Esophagus muscularis mucosa (tissue), 4 donors: ENCODE measurements at regions not wholly inside any gene's neighbourhood (a gene's known extent, or its start where the extent isn't known, plus 50 kb on each side); places are given as distances from the start of the nearest gene placed in this dataset.

Source experiments
- DNase-seq: peaks from one replicate; pipeline ENCODE4 v3.0.0-alpha.2; 2017; ENCODE audit errors: extremely low spot score
- H3K27ac ChIP-seq, 4 donors: fragments of 200-600 bp; sonication (generic); replicated peaks in 1 of 4; 1 replicate in 3 of 4; 2 replicates in 1 of 4; pipeline ENCODE4 v1.5.1; 2016 to 2019; ENCODE audit warnings: mild to moderate bottlenecking in 1 of 4
- H3K27me3 ChIP-seq, 4 donors: fragments of 200-600 bp; sonication (generic); one replicate each; pipeline versions ENCODE4 v1.5.1 to v1.6.0; 2016 to 2019
- H3K36me3 ChIP-seq, 4 donors: fragments of 200-600 bp; sonication (generic); one replicate each; pipeline ENCODE4 v1.5.1; 2016 to 2019
- H3K4me1 ChIP-seq, 4 donors: fragments of 200-600 bp; sonication (generic); one replicate each; pipeline ENCODE4 v1.5.1; 2016 to 2019
- H3K4me3 ChIP-seq, 4 donors: fragments of 200-600 bp; sonication (generic); 1 replicate in 2 of 4; 2 replicates in 2 of 4; pipeline ENCODE4 v1.5.1; 2016 to 2019; ENCODE audit warnings: mild to moderate bottlenecking in 4 of 4, moderate library complexity in 1 of 4
- H3K9me3 ChIP-seq, 4 donors: fragments of 200-600 bp; sonication (generic); 1 replicate in 3 of 4; 2 replicates in 1 of 4; pipeline ENCODE4 v1.5.1; 2016 to 2019
- CTCF ChIP-seq, 3 experiments: fragments of 200-600 bp in 2 of 3; fragments of 450-650 bp in 1 of 3; sonication (generic) in 2 of 3; IDR thresholded peaks; one replicate each; pipeline ENCODE4 v1.5.1; 2017 to 2019; ENCODE audit warnings: antibody characterized with exemption in 3 of 3, mild to moderate bottlenecking in 2 of 3, moderate library complexity in 1 of 3
- EP300 ChIP-seq: sonication (generic); formaldehyde crosslinking; IDR thresholded peaks from one replicate; pipeline ENCODE4 v1.6.1; 2017; ENCODE audit warnings: antibody characterized with exemption
- POLR2A ChIP-seq: fragments of 450-650 bp; IDR thresholded peaks from one replicate; pipeline ENCODE4 v1.6.1; 2017; ENCODE audit warnings: antibody characterized with exemption, moderate library complexity, mild to moderate bottlenecking, low read depth
- POLR2AphosphoS5 ChIP-seq, 2 donors: sonication (generic); formaldehyde crosslinking; IDR thresholded peaks; one replicate each; pipeline ENCODE4 v1.6.1; 2017; ENCODE audit warnings: antibody characterized with exemption in 2 of 2
- WGBS: methylation state at CpG from one replicate; pipeline ENCODE4 v1.1.5; 2018; 5-methylcytosine and 5-hydroxymethylcytosine counted together
- intact Hi-C: fragments of 100-400 bp; cut with DNase I; formaldehyde crosslinking; loops from one replicate; pipeline ENCODE4 v1.15.1; 2023

- intact Hi-C loops, result no loop called here
- TF ChIP-seq POLR2AphosphoS5 (IDR thresholded peaks at IDR 0.05) (no peak), EP300 (no peak), CTCF (IDR thresholded peaks at IDR 0.05) (no peak), POLR2A (no peak)
- DNase-seq, result no peak
- Histone ChIP-seq H3K4me1 (no peaks in the 10 kb centered on the region), H3K4me3 (no peak overlapping the region), H3K9me3 (peaks cover 0 to 21% (median 12%) of the 10 kb centered on the region in 4 donors), H3K36me3 (no peaks in the 10 kb centered on the region), H3K27ac (no peak overlapping the region), H3K27me3 (no peaks in the 10 kb centered on the region)
- 88% methylated on average over 1 of the region's 1 CpG for WGBS
These were observed 347.2 kb upstream of the DCN start for GRCh38 chr12:91529829-91530228.

DNA sequence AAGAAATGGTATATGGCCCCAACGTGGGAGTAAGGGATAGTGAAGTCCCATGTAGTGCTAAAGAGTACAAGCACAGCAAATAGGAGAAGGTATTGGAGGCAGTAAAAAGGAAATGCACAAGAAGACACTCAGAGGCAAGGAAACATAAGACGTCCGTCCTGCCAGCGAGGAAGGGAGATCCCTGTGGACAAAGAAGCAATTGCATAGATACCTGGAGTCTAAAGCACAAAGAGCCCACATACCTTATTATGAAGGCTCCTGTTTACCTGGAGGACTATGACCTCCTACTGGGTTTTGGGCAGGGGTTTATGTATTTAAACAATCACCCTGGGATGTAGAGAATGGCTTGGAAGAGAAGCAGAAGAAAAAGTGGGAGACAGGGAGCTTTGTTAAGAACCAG lies 341.2 kb upstream of the DCN start:
- WGBS, result 78% methylated on average over 4 of the region's 4 CpGs
- Histone ChIP-seq H3K4me3 (no peak overlapping the region), H3K36me3 (no peaks in the 10 kb centered on the region), H3K27ac (no peak overlapping the region), H3K9me3 (no peaks in the 10 kb centered on the region), H3K27me3 (no peaks in the 10 kb centered on the region), H3K4me1 (no peaks in the 10 kb centered on the region)
- intact Hi-C loops, result no loop called here
- no peak for DNase-seq
- TF ChIP-seq CTCF (IDR thresholded peaks at IDR 0.05), result no peak
- no peak for TF ChIP-seq POLR2A
- no peak for TF ChIP-seq EP300
- TF ChIP-seq POLR2AphosphoS5 (IDR thresholded peaks at IDR 0.05), result no peak

- intact Hi-C loops, result no loop called here
- Histone ChIP-seq H3K4me1 (no peaks in the 10 kb centered on the region), H3K4me3 (no peak overlapping the region), H3K27me3 (no peaks in the 10 kb centered on the region), H3K9me3 (no peaks in the 10 kb centered on the region), H3K36me3 (no peaks in the 10 kb centered on the region), H3K27ac (no peak overlapping the region)
- no peak for TF ChIP-seq EP300
- no peak for TF ChIP-seq CTCF (IDR thresholded peaks at IDR 0.05)
- no peak for TF ChIP-seq POLR2A
- no peak for TF ChIP-seq POLR2AphosphoS5 (IDR thresholded peaks at IDR 0.05)
- no peak for DNase-seq
These were observed 334.1 kb upstream of the DCN start for GRCh38 chr12:91516695-91517047.

- Histone ChIP-seq H3K27ac (no peak overlapping the region), H3K4me1 (no peaks in the 10 kb centered on the region), H3K4me3 (no peak overlapping the region), H3K36me3 (no peaks in the 10 kb centered on the region), H3K27me3 (no peaks in the 10 kb centered on the region), H3K9me3 (no peaks in the 10 kb centered on the region)
- no peak for TF ChIP-seq CTCF (IDR thresholded peaks at IDR 0.05)
- no peak for TF ChIP-seq EP300
- no peak for TF ChIP-seq POLR2A
- TF ChIP-seq POLR2AphosphoS5 (IDR thresholded peaks at IDR 0.05), result no peak
- 63% methylated on average over 5 of the region's 5 CpGs for WGBS
- DNase-seq, result no peak
- intact Hi-C loops, result no loop called here
These were observed 333.5 kb upstream of the DCN start for GRCh38 chr12:91515944-91516694.

GRCh38 chr12:91513313-91513712 lies 330.7 kb upstream of the DCN start:
- no peak for DNase-seq
- H3K27me3 ChIP-seq, result no peaks in the 10 kb centered on the region
- 94% methylated on average over 1 of the region's 1 CpG for WGBS
- no peaks in the 10 kb centered on the region for H3K4me1 ChIP-seq
- no peak overlapping the region for H3K27ac ChIP-seq
- H3K36me3 ChIP-seq, result no peaks in the 10 kb centered on the region
- intact Hi-C loops, result no loop called here
- no peak for TF ChIP-seq POLR2AphosphoS5 (IDR thresholded peaks at IDR 0.05)
- TF ChIP-seq POLR2A, result no peak
- TF ChIP-seq EP300, result no peak
- H3K9me3 ChIP-seq, result no peaks in the 10 kb centered on the region
- H3K4me3 ChIP-seq, result no peak overlapping the region
